Left kidney (tissue), 1 donor: ENCODE measurements at regions not wholly inside any gene's neighbourhood (a gene's known extent, or its start where the extent isn't known, plus 50 kb on each side); places are given as distances from the start of the nearest gene placed in this dataset.

Source experiments
- DNase-seq: peaks from one replicate; pipeline ENCODE4 v3.0.0-alpha.2; 2013

GRCh38 chr6:79302341-79302740 lies 67.9 kb upstream of the HMGN3 start:
- DNase-seq: no peak

DNA sequence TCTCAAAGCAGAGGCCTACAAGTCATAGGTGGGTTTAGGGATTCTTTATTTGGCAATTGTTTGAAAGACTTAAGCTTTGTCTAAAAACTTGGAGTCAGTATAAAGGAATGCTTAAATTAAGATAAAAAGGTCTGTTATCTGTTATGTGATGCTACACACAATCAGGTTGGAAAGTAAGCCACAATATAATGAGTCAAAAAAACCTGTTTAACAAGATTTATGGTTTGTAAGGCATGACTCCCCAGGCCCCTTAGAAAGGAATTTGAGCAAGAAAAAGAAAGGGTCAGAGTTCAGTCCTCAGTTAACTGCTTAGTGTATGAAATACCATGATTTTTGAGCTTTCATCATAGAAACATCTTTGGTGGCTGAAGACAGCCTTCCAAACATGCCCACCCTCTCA lies 66.8 kb upstream of the HMGN3 start:
- DNase-seq: no peak

- DNase-seq: no peak
Observed at GRCh38 chr6:79296211-79296610, 61.7 kb upstream of the HMGN3 start.
